ENCODE measurements at regions not wholly inside any gene's neighbourhood (a gene's known extent, or its start where the extent isn't known, plus 50 kb on each side); places are given as distances from the start of the nearest gene placed in this dataset.

DNA sequence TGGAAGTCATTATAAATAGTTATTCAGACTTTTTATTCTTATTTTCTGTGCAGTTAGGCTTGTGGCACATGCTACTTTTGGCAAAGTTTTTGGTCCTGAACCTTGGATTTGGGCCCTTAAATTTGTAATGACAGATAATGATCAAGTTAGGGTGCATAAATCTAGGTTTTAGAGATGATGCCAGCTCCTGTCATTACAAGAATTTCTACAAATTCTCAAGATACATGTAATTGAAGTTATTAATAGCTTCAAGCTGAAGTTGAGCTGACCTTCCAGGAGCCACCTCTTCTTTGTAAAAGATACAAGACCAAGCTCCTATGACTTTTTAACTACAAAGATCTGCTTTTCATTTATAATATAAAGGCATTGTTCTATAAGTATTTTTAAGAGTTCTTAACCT is 255.6 kb upstream of the UGT8 start:
- Histone ChIP-seq H3K79me2 (ENCODE audit: low read depth) (no peaks in the 10 kb centered on the region), H4K20me1 (ENCODE audit: low read depth) (no peaks in the 10 kb centered on the region), H3F3A (ENCODE audit: low read depth) (no peaks in the 10 kb centered on the region), H2AFZ (replicated peaks) (no peak overlapping the region), H3K4me2 (no peak overlapping the region), H3K27me3 (no peaks in the 10 kb centered on the region), H3K27ac (no peak overlapping the region), H3K9ac (no peak overlapping the region), H3K4me3 (no peak overlapping the region), H3K4me1 (no peaks in the 10 kb centered on the region), H3K36me3 (no peaks in the 10 kb centered on the region), H3K9me3 (ENCODE audit: low read depth) (no peaks in the 10 kb centered on the region)
- TF ChIP-seq EZH2 (IDR thresholded peaks at IDR 0.05) (no peak), EZH2phosphoT487 (IDR thresholded peaks at IDR 0.05) (no peak)
- TF ChIP-seq, protein P1, sequence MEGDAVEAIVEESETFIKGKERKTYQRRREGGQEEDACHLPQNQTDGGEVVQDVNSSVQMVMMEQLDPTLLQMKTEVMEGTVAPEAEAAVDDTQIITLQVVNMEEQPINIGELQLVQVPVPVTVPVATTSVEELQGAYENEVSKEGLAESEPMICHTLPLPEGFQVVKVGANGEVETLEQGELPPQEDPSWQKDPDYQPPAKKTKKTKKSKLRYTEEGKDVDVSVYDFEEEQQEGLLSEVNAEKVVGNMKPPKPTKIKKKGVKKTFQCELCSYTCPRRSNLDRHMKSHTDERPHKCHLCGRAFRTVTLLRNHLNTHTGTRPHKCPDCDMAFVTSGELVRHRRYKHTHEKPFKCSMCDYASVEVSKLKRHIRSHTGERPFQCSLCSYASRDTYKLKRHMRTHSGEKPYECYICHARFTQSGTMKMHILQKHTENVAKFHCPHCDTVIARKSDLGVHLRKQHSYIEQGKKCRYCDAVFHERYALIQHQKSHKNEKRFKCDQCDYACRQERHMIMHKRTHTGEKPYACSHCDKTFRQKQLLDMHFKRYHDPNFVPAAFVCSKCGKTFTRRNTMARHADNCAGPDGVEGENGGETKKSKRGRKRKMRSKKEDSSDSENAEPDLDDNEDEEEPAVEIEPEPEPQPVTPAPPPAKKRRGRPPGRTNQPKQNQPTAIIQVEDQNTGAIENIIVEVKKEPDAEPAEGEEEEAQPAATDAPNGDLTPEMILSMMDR (IDR thresholded peaks at IDR 0.05) = no peak
- no peak for DNase-seq (ENCODE audit: low spot score)
- Mint-ChIP-seq H3K36me3 (no peaks in the 10 kb centered on the region), H3K9me3 (no peaks in the 10 kb centered on the region), H3K27ac (no peak overlapping the region), H3K4me3 (no peak overlapping the region), H3K4me1 (no peaks in the 10 kb centered on the region), H3K27me3 (ENCODE audit: insufficient read depth, low read depth) (no peaks in the 10 kb centered on the region)

DNA sequence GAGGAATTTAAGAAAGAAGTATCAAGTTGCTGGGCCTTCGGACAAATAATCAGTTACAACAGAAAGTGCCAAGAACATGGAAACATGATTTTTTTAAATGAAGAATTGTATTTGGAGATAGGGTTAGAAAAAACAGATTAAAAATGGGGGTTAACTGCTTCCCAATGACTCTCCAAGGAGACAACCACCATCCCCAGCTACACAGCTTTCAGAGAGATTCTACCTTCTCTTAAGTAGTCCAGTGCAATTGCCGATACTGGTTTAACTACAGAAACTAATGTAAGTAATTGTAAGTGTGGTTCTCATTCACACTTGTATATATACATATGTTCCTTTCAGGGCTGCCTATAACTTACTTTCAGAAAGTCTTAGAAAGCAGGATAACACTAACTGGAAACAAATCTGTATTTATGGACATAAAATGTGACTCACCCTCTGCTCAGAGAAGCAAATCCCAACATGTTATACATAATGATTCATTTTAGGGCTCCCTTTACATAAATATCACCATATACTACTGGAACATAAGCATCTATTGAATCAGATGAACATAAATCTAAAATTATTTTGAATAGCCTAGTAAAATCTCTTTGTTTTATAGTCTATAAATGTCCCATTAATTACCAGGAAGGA is 248.9 kb upstream of the UGT8 start:
- H3K79me2 ChIP-seq (ENCODE audit: low read depth) = no peaks in the 10 kb centered on the region
- H3K4me3 Mint-ChIP-seq = no peak overlapping the region
- H3F3A ChIP-seq (ENCODE audit: low read depth) = no peaks in the 10 kb centered on the region
- H2AFZ ChIP-seq (replicated peaks) = no peak overlapping the region
- DNase-seq (ENCODE audit: low spot score) = no peak
- no peak for TF ChIP-seq EZH2 (IDR thresholded peaks at IDR 0.05)
- TF ChIP-seq, protein P1 (IDR thresholded peaks at IDR 0.05) = no peak
- TF ChIP-seq EZH2phosphoT487 (IDR thresholded peaks at IDR 0.05) = no peak
- peaks cover 3% of the 10 kb centered on the region for H3K27me3 Mint-ChIP-seq (ENCODE audit: insufficient read depth, low read depth)
- H3K9me3 ChIP-seq (ENCODE audit: low read depth) = no peaks in the 10 kb centered on the region
- no peaks in the 10 kb centered on the region for H3K36me3 ChIP-seq
- H3K27ac Mint-ChIP-seq = no peak overlapping the region
- H3K9ac ChIP-seq = no peak overlapping the region
- H3K36me3 Mint-ChIP-seq = no peaks in the 10 kb centered on the region
- no peaks in the 10 kb centered on the region for H3K4me1 ChIP-seq
- no peaks in the 10 kb centered on the region for H3K27me3 ChIP-seq
- peaks cover 4% of the 10 kb centered on the region for H3K9me3 Mint-ChIP-seq
- no peak overlapping the region for H3K4me3 ChIP-seq
- no peak overlapping the region for H3K4me2 ChIP-seq
- H3K27ac ChIP-seq = no peak overlapping the region
- H3K4me1 Mint-ChIP-seq = no peaks in the 10 kb centered on the region
- no peaks in the 10 kb centered on the region for H4K20me1 ChIP-seq (ENCODE audit: low read depth)

DNA sequence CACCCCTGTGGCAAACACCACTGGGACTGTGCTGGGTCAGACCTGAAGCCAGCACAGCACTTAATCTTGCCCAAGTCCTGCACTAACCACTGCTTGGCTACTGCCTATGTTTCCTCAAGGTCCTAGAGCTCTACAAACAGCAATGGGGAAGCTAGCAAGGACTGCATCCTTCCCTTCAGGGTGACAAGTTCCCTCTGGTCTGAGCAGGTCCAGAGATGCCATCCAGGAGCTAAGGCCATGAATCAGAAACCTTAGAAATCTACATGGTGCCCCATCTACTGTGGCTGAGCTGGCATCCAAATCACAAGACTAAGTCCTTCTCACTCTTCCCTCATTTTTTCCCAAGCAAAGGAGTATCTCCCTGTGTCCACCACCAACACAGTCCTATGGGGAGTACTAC is 239.7 kb upstream of the UGT8 start:
- TF ChIP-seq EZH2phosphoT487 (IDR thresholded peaks at IDR 0.05) = no peak
- no peak for TF ChIP-seq EZH2 (IDR thresholded peaks at IDR 0.05)
- TF ChIP-seq, protein P1 (IDR thresholded peaks at IDR 0.05) = no peak
- Histone ChIP-seq H3K36me3 (no peaks in the 10 kb centered on the region), H3F3A (ENCODE audit: low read depth) (no peaks in the 10 kb centered on the region), H3K27me3 (no peaks in the 10 kb centered on the region), H3K9ac (no peak overlapping the region), H3K27ac (no peak overlapping the region), H2AFZ (replicated peaks) (no peak overlapping the region), H3K4me2 (no peak overlapping the region), H3K4me3 (no peak overlapping the region), H3K79me2 (ENCODE audit: low read depth) (no peaks in the 10 kb centered on the region), H4K20me1 (ENCODE audit: low read depth) (no peaks in the 10 kb centered on the region), H3K4me1 (peaks cover 3% of the 10 kb centered on the region), H3K9me3 (ENCODE audit: low read depth) (no peaks in the 10 kb centered on the region)
- Mint-ChIP-seq H3K27me3 (ENCODE audit: insufficient read depth, low read depth) (no peaks in the 10 kb centered on the region), H3K27ac (no peak overlapping the region), H3K9me3 (no peaks in the 10 kb centered on the region), H3K4me1 (no peaks in the 10 kb centered on the region), H3K4me3 (no peak overlapping the region), H3K36me3 (no peaks in the 10 kb centered on the region)
- DNase-seq (ENCODE audit: low spot score) = no peak
